NCI-H774 (cell line): ENCODE measurements at regions not wholly inside any gene's neighbourhood (a gene's known extent, or its start where the extent isn't known, plus 50 kb on each side); places are given as distances from the start of the nearest gene placed in this dataset.
"Not testable (repeated sequence)": the region's sequence is repeated elsewhere in the genome, so short reads cannot be mapped to it uniquely, and the experiment has no call there.

Source experiments
- DNase-seq: peaks from one replicate; lab custom pipeline; 2025; lab: John Stamatoyannopoulos, UW

DNA sequence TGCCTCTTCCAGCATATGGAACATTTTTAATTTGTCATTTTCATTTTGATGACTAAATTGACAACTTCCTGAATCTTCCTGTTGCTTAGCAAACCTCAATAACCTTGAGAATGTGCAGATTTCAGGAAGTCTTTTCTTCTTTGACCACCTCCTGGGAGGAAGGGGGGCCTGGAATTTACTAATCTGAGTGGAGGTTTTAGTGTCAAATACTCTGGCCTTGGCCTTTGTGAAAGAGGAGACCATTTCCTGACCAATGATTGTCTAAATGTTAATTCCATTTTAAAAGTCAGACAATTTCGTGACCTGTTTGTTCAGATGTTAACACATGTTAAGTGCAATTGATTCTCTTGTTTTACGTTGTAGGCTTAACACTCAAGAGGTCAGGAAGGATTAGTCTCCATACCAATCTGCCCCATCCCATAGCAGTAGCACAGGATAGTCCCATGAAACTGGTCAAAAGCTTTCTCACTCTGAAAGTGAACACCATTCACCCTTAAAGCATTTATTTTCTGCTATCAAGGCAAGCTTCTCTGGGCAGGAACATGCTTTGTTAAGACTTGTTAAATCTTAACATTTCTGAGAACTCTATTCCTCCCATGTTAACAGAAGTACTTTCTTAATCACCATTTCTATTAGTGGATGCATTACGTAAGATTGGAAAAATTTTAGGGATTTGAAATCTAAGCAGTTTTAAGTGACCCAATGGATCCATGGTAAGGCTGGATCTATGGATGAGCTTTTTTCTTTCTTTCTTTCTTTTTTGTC lies 219.6 kb downstream of the RND3 start:
- no peak for DNase-seq

DNA sequence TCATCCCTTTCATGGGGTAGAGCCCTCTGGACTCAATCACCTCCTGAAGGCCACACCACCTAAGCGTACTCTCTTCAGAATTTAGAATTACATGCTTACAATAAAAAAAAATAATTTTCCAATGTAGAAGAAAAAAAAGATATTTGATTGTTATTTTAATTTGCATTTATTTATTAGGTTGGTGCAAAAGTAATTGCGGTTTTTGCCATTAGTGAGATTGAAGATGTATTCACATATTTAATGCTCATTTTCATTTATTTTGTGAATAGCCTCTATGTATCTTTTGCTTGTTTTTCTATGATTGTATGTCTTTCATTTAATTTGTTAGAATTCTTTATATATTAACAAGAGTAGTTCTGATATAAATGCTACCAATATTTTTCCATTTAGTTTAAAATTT lies 220.5 kb downstream of the RND3 start:
- DNase-seq, result no peak

DNA sequence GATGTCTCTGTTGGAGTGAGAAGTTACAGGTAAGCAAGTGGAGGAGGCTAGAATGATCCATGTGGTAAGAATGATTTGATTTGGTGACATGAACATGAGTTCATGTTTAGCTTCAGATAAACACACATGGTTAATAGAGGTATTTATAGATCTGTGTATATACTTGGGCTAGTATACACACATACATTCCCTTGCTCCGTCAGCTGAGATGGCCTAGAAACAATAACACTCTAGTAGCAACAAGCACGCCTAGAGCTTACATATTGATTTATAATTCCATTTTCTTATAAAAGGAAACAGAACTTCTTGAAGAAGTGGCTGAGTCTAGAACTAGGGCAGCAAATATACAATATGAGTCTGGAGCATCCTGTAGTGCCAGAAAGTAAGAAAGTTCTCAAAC lies 223.0 kb downstream of the RND3 start:
- no peak for DNase-seq

GRCh38 chr2:150261691-150262090 lies 225.8 kb downstream of the RND3 start:
- DNase-seq, result no peak

- DNase-seq, result no peak
Measured at GRCh38 chr2:150260636-150261035, 226.8 kb downstream of the RND3 start.

DNA sequence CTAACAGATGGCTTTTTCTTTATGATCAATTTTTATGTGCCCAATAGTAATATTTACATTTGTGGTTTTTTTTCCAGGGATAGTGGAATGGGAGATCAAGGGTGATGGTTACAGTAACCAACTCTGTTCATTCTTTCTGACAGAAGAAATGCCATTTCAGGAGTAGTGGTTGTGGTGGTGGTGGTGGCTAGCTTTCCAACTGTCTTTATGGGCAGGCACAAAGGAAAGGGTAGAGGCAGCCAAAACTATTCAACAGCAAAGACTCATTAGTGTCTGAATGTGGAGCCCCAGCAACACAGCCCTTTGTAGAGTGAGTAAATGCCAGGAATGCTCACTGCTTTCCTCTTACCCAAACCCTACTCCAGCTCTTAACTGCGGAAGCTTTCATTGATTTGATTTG lies 227.7 kb downstream of the RND3 start:
- DNase-seq, result no peak

DNA sequence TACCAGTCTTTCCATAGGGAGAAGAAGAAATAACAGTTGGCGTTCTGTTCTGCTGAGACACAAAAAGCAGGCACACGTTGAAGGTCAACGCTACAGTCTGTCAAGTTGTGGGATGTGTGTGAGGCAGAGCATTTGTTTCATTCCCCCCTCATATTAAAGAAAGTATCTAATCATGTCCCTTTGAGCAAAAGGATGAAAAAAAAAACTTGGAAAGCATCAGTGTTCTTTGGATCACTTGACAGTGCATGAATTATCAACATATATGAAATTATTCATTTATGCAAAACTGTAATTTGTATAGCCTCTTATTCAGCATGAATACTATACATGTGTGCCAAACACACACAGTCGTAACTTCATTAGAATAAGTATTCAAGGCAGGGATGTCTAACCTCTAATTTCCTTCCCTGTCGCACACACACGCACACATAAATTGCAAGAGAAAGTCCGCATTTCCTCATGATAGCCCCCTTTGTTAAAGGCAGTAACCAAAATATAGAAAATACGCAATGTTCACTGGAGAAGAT lies 228.6 kb downstream of the RND3 start:
- no peak for DNase-seq

GRCh38 chr2:150256736-150257135 lies 230.7 kb downstream of the RND3 start:
- no peak for DNase-seq

DNA sequence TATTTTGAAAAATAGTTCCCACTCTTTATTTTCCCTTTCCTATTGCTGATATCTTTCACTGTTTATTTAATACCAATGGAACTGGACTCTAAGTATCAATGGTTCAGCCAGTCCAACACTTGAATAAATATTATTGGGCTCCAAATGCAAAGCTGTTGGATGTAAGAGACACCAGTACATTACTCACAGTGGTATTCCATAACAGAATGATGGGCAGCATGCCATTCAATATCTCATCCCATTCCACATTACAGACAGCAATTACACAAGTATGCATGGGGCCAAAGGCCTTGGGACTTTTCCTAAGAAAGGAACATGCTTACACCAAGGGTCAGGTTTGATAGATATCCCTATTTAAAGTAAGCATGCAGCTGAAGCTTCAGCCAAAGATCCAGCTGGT lies 231.9 kb downstream of the RND3 start:
- no peak for DNase-seq

DNA sequence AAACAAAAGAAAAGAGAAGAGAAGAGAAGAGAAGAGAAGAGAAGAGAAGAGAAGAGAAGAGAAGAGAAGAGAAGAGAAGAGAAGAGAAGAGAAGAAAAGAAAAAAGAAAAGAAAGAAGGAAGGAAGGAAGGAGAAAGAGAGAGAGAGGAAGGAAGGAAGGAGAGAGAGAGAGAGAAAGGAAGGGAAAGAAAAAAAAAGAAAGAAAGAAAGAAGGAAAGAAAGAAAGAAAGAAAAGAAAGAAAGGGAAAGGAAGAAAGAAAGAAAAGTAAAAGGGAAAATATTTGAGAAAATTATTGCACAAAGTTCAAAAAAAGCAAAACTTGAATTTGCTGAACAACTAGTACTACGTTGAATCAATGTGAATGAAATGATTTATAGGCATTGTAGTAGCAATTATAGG lies 237.7 kb downstream of the RND3 start:
- not testable (repeated sequence) for DNase-seq

GRCh38 chr2:150247481-150247880 lies 240.0 kb downstream of the RND3 start:
- no peak for DNase-seq

- DNase-seq, result no peak
Measured at GRCh38 chr2:150234787-150235446, 252.6 kb downstream of the RND3 start.

- no peak for DNase-seq
Measured at GRCh38 chr2:150232871-150233270, 254.6 kb downstream of the RND3 start.

DNA sequence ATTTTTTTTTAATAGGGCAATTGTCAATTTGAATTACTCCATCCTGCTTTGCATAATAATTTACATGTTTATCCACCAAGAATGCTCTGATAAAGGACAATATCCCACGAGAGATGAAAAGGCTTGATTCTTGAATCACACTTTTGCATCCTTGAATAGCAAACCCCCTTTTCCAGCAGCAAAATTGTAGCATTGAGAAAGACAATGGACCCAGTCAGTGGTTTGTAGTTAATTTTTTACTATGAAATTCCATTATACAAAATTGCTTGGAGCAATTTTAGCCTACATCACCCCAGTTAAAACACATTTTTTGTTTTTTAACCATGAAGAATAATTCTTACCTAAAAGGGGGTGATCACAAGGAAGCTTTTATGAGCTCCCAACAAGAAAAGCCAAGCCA lies 255.1 kb downstream of the RND3 start:
- DNase-seq, result no peak

- no peak for DNase-seq
Measured at GRCh38 chr2:150230616-150231015, 256.9 kb downstream of the RND3 start.

DNA sequence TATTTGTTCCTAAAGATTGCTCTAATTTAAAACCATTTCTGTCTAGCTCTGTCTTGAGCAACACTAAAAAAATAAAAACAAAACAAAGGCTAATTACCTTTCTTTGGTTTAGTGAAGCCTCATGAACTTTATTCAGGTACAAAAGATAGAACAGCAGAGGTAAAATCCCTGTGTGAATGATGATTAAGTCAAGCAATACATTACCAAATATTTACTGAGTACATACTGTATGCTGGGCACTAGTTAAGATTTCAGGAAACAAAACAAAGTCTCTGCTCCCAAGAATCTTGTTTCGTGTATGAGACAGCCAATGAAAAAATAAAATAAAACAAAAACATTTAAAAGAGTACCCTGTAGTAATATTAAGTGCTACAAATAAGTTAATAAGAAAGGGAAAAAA lies 257.5 kb downstream of the RND3 start:
- no peak for DNase-seq

- DNase-seq, result no peak
Measured at GRCh38 chr2:150228936-150229335, 258.5 kb downstream of the RND3 start.

GRCh38 chr2:150225030-150225429 lies 262.4 kb downstream of the RND3 start:
- no peak for DNase-seq

GRCh38 chr2:150224321-150224720 lies 263.1 kb downstream of the RND3 start:
- DNase-seq, result no peak

- DNase-seq, result no peak
Measured at GRCh38 chr2:150222942-150223341, 264.5 kb downstream of the RND3 start.

- DNase-seq, result no peak
Measured at GRCh38 chr2:150222379-150222778, 265.1 kb downstream of the RND3 start.

- no peak for DNase-seq
Measured at GRCh38 chr2:150219861-150220260, 267.6 kb downstream of the RND3 start.

DNA sequence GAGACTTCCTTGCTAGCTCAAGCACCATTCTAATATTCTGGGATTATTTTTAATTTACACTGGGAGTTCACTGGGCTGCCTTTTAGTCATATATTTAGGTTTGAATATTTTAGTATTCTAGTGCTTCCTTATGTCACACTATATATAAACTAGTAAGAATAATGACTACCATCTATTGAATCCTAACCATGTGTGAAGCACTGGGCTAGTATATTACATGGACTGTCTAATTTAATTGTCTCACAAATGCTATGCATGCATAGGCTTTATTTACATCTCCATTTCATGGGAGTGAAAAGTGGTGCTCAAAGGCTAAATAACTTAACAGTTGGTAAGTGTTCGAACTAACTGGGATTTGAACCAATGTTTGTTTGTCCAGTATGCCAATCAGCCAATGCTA lies 272.4 kb downstream of the RND3 start:
- no peak for DNase-seq

DNA sequence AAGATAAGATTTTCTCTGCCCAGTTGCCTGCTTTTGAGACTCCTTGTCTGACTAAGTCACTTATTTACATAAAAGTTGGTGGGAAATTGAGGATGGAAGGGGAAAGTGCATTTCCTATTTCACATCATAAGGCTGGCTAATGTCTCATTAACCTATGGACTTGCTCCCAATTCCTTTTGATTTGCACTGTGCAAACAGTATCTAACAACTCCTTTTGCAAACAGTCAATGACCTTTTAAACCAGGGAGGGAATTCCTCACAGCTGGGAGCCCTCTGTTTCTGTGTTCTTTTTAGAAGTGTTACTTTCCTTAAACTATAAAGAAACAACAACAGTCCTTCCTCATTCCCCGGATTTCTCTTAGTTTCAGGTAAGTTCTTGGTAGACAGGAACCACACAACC lies 272.8 kb downstream of the RND3 start:
- DNase-seq, result no peak
